Lung microvascular endothelial cell (primary cell): ENCODE measurements at regions not wholly inside any gene's neighbourhood (a gene's known extent, or its start where the extent isn't known, plus 50 kb on each side); places are given as distances from the start of the nearest gene placed in this dataset.
A peak's percentile ranks its signal among the peaks of the same experiment; 100 is the strongest.
"Not testable (repeated sequence)": the region's sequence is repeated elsewhere in the genome, so short reads cannot be mapped to it uniquely, and the experiment has no call there.

Experiments
- DNase-seq, 2 donors: peaks; one replicate each; pipeline versions ENCODE4 v3.0.0 to v3.0.0-alpha.2; 2010; ENCODE audit warnings: low read depth in 2 of 2

- no peak for DNase-seq
Measured at GRCh38 chrX:27404366-27404765, 58.8 kb downstream of the PPP4R3C start.

DNA sequence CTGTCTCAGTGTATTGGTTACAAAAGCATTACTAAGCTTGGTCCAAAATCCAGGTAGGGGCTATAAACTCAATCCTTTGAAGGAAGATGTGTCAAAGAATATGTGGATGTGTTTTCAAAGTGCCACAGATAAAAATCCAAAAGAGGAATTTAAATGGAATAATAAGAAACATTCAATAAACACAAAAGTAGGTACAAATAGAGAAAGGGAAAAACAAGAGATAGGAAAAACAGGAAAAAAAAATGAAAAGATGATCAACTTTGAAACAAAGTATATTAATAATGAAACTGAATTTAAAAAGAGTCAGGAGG, 64.0 kb downstream of the PPP4R3C start:
- DNase-seq: no peak

DNA sequence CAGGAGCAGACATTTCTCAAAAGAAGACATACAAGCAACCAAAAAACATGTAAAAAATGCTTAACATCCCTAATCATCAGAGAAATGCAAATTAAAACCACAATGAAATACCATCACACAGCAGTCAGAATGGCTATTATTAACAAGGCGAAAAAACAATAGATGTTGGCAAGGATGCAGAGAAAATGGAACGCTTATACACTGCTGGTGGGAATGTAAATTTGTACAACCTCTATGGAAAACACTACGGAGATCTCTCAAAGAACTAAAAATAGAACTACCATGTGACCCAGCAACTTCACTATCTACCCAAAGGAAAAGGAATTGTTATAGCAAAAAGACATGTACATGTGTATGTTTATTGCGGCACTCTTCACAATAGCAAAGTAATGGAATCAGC, 71.5 kb downstream of the PPP4R3C start:
- DNase-seq: peak in 1 of 2 donors; percentile 39

- no peak for DNase-seq
Measured at GRCh38 chrX:27381419-27381818, 81.7 kb downstream of the PPP4R3C start.

GRCh38 chrX:27380163-27380845, 82.8 kb downstream of the PPP4R3C start:
- no peak for DNase-seq

- DNase-seq: peak; percentile 33 to 69
Measured at GRCh38 chrX:27354021-27354420, 109.1 kb downstream of the PPP4R3C start.

- peak; percentile 43 to 90 for DNase-seq
Measured at GRCh38 chrX:27350476-27350875, 112.7 kb downstream of the PPP4R3C start.

DNA sequence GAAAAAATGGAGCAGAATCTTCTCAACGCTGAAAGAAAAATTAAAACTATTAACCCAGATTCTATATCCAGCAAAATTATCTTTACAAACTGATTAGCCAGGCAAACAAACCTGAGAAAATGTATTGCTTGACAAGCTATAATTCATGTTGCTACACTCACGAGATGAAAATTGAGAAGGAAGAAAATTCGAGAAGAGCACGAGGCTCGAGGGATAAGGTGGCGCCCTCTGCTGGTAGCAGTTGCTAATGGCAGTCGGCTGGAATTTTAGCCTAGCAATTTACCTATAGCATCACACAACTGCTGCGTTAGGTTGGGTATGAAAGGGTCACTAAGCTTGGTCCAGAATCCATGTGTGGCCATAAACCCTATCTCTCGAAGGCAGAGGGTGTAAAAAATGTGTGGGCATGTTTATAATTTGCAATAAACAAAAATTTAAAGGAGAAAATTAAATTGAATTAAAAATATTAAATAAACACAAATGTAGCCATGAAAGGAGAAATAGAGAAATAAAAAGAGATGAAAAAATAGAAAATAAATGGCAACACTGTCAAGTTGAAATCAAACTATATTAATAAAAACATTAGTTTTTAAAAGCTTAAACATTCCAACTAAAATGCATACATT, 126.6 kb downstream of the PPP4R3C start:
- DNase-seq: peak; percentile 30 to 56

DNA sequence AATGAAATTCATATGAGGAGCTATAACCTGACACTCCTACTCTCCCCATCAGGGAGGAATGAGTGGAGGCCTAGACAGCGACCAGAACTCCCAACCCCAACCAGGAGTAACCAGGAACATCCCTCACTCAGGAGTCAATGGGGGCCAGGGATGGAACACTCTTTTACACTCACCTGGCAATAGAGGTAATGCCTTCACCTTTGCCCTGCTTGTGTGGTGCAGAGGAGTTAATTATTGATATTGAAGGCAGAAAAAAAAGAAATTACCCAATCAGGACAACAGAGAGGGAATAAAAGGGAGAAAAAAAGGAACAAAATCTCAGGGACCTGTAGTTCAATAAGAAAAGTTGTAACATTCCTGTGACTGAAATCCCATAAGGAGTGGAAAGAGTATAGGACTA, 141.5 kb downstream of the PPP4R3C start:
- DNase-seq: no peak

GRCh38 chrX:27309406-27309805, 153.7 kb downstream of the PPP4R3C start:
- peak; percentile 79 to 80 for DNase-seq

GRCh38 chrX:27307546-27307945, 155.6 kb downstream of the PPP4R3C start:
- DNase-seq: peak; percentile 21 to 84

DNA sequence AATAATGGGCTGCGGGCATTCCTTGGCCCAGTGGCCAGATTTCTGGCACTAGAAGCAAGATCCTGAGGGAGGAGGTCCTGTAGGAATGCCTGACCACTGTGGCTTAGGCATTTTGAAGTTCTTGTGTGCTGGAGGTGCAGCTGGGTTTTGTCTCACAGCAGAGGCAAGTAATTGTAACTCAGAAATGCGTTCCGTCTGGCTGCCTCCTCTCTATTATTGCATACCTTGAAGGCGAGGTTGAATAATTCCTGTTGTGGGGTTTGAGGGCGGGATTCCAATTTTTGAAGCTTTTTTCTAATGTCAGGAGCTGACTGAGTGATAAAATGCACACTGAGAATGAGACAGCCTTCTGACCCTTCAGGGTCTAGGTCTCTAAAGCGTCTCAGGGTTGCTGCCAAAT, 170.6 kb downstream of the PPP4R3C start:
- DNase-seq: not testable (repeated sequence)

DNA sequence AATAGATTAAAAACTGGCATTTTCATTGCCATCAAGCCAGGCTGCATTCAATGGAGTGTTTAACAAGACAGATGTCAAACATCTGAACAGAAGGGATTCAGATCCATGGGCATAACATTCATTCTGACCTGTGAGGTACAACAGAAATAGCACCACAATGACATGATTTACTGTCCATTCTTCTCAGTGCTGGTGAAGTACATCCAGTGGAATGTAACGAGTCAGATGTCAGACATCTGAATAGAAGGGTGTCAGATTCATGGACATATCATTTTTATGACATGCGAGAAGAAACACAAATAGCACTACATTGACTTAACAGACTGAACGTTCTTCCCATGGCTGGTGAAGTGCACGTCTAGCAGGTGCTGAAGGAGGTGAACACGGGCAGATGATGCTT, 186.4 kb downstream of the PPP4R3C start:
- peak in 1 of 2 donors; percentile 65 for DNase-seq

DNA sequence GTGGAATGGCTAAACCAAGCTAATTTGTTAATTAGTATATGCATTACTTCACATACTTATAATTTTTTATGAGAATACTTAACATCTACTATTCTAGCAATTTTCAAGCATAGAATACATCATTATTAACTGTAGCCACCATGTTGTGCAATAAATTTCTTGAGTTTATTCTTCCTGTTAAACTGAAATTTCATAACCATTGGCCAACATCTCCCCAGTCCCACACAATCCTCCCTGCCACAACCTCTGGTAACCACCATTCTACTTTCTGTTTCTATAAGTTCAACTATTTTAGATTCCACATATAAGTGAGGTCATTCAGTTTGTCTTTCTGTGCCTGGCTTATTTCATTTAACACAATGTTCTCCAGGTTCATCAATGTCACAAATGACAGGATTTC, 208.5 kb downstream of the PPP4R3C start:
- DNase-seq: no peak

DNA sequence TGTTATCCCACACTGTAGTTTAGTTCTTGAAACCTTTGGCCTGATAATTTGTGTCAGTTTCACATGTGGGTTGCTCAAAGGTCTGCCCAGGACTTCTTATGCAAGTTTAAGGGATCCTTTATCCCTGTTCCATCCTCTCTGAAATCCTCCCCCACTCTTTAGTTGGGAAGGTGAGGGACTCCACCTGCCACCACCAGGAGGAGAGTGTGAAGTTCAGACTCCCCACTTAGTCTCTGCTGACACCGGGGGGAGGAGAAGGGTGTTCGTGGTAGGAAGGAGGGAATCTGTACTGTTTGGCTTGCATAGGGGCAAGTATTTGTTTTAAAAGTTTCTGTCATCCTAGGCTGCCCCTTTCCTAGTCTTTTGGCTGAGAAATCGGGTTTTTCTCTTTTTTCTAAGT, 211.8 kb downstream of the PPP4R3C start:
- no peak for DNase-seq

DNA sequence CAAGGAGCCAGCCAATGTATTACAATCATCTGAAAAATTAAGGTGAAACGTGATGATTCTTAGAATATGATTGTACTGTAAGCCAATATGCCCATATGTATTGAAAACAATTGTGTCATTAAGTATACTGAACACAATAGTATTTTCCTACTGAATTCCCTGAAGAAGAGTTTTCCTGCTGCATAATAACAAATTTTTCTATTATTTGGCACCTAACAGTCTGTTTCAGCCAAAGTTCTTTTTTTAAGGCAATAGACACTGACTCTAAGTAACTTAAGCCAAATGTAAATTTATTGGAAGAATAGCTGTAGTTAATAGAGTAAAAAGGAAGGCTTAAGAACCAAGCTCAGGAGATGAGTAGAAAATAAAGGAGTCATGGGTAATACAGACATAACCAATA, 220.6 kb downstream of the PPP4R3C start:
- no peak for DNase-seq

GRCh38 chrX:27241981-27242380, 221.2 kb downstream of the PPP4R3C start:
- DNase-seq: peak in 1 of 2 donors; percentile 13

DNA sequence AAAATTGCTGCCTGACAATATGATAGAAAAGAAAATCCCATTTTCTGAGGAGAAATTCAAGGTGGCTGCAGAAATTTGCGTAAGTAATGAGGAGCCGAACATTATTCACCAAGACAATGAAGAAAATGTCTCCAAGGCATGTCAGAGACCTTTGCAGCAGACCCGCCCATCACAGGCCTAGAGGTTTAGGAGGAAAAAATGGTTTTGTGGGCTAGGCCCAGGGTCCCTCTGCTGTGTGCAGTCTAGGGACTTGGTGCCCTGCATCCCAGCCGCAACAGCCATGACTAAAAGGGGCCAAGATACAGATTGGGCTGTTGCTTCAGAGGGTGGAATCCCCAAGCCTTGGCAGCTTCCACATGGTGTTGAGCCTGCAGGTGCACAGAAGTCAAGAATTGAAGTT, 223.1 kb downstream of the PPP4R3C start:
- not testable (repeated sequence) for DNase-seq

DNA sequence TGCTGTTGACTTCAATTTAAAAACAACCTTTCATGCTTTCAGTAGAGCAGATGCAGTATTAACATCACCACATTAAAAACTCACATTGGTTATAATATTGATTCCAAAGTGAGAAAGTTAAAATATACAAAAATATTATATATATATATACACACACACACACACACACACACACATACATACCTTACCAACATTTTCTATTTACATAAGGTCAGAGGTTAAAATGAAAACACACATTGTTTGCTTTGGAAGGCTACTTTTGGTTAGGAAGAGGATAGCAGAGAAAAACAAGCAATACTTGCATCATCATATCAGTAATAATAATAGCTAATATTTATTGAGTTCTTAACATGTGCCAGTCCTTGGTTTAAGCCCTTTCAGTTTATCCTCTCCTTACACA, 226.5 kb downstream of the PPP4R3C start:
- DNase-seq: peak in 1 of 2 donors; percentile 5

GRCh38 chrX:27229721-27230120, 233.4 kb downstream of the PPP4R3C start:
- no peak for DNase-seq

DNA sequence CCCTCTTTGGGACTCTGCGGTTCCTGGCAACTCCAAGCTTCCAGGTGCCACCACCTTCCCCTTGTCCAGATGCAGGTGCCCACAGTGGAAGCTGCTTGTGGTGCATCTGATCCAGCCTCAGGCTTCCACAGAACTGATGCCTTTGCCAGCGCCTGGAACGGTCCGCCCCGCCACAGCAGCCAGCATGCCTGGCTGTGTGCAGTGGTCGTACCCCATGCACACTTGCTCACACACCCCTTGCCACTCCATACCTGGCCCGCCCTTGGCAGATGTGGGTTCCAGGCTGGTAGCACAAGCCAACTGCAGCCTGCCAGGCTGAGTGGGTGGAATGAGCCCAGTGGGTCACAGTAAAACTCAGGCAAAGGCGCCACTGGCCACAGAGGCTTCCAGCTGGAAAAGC, 240.5 kb downstream of the PPP4R3C start:
- DNase-seq: no peak

DNA sequence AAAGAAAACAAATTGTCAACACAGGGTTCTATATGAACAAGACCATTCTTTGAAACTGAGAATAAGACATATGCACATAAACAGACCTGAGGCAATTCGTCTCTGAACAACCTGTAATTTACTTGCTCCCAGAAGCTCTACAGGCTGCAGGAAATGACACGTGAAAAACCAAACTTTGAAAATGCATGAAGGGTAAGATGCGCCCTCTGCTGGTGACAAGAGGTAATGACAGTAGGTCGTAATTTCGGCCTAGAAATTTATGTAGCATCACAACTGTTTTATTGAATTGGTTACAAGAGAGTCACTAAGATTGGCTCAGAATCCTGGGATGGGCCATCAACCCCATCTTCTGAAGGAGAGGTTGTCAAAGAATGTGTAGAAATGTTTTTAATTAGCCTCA, 276.5 kb downstream of the PPP4R3C start:
- peak; percentile 47 to 69 for DNase-seq

DNA sequence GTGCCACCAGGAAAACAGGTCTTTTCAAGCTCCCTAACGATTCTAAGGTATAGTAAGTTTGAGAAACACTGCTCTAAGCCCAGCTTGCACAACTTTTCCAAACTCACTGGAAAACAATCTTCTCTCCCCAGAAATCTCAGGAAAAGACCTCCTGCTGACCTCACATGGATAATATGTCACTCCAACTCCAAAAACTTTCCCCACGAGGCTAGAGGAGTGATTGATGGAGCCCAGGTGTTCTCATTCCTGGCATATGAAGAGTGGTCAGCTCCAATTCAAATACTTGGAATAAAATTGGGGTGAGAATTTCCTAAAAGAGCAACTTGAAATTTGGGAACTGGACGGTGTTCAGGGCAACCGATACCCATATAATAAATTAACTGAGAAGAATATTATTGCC, 299.9 kb downstream of the PPP4R3C start:
- DNase-seq: peak in 1 of 2 donors; percentile 22

- peak in 1 of 2 donors; percentile 63 for DNase-seq
Measured at GRCh38 chrX:27162496-27162895, 300.6 kb downstream of the PPP4R3C start.
